ENCODE measurements at regions not wholly inside any gene's neighbourhood (a gene's known extent, or its start where the extent isn't known, plus 50 kb on each side); places are given as distances from the start of the nearest gene placed in this dataset.

- CTCF ChIA-PET (ENCODE audit: low intra/inter-chr PET ratio) = no interaction called here
- Histone ChIP-seq H3K36me3 (ENCODE audit: control insufficient read depth, insufficient read depth, low read length) (no peaks in the 10 kb centered on the region), H3K27me3 (ENCODE audit: control insufficient read depth in 2 of 2, insufficient read depth in 2 of 2, low read length in 2 of 2) (peaks cover 0 to 4% of the 10 kb centered on the region in 2 experiments; a peak in 1 of 5 replicates), H4K20me1 (replicated peaks; ENCODE audit: control insufficient read depth, insufficient read depth, low read length) (no peaks in the 10 kb centered on the region), H3K9me1 (ENCODE audit: control insufficient read depth, insufficient read depth, low read length) (no peaks in the 10 kb centered on the region), H3K9ac (ENCODE audit: insufficient read depth in 1 of 2, low read depth in 2 of 2, low read length in 2 of 2) (no peak overlapping the region), H3K79me2 (ENCODE audit: control insufficient read depth, insufficient read depth, low read length) (no peaks in the 10 kb centered on the region), H3K9me3 (replicated peaks; ENCODE audit: control insufficient read depth, insufficient read depth, low read depth, low read length) (no peaks in the 10 kb centered on the region), H3K4me2 (ENCODE audit: insufficient read depth, low read length) (no peak overlapping the region), H3K4me1 (replicated peaks in 1 of 2; ENCODE audit: control insufficient read depth in 2 of 2, insufficient read depth in 2 of 2, low read length in 2 of 2) (no peaks in the 10 kb centered on the region), H3K4me3 (no peak overlapping the region), H2AFZ (ENCODE audit: low read depth, low read length) (no peak overlapping the region), H3K27ac (ENCODE audit: extremely low read depth, low read depth, low read length) (no peak overlapping the region)
- intact Hi-C loops (cut with micrococcal nuclease) (no loop called here), in situ Hi-C loops (cut with MboI) (no loop called here)
- DNase-seq (ENCODE audit: extremely low read depth in 1 of 4, low spot score in 3 of 4) (no peak), FAIRE-seq (no peak), ATAC-seq (no peak)
- TF ChIP-seq ZFP91 (CRISPR knock-in tag; IDR thresholded peaks at IDR 0.05) (no peak), GTF2F1 (IDR thresholded peaks at IDR 0.05; ENCODE audit: low read depth, low read length) (no peak)
- POLR2A ChIA-PET = no interaction called here
- 0% methylated on average over 1 of the region's 1 CpG for WGBS (ENCODE audit: insufficient coverage, low coverage, missing lambda C conversion rate)
- BruUV-seq (replicated peaks) = no TSS peak
Measured at GRCh38 chr13:40270726-40271125, 395.7 kb downstream of the FOXO1 start.

- no peak for ATAC-seq
- TF ChIP-seq CHD1 (IDR thresholded peaks at IDR 0.05; ENCODE audit: low read length) (no peak), ZFPM2 (CRISPR knock-in tag; IDR thresholded peaks at IDR 0.05) (no peak), E2F3 (CRISPR knock-in tag; IDR thresholded peaks at IDR 0.05) (no peak)
- H3K4me2 ChIP-seq (ENCODE audit: insufficient read depth, low read length) = no peak overlapping the region
Measured at GRCh38 chr13:40271271-40271885, 395.1 kb downstream of the FOXO1 start.

More at GRCh38 chr13:40271271-40271885, 395.1 kb downstream of the FOXO1 start:
- Histone ChIP-seq H3K4me3 (no peak overlapping the region), H3K9me1 (ENCODE audit: control insufficient read depth, insufficient read depth, low read length) (no peaks in the 10 kb centered on the region), H2AFZ (ENCODE audit: low read depth, low read length) (no peak overlapping the region), H3K9me3 (replicated peaks; ENCODE audit: control insufficient read depth, insufficient read depth, low read depth, low read length) (no peaks in the 10 kb centered on the region), H3K27ac (ENCODE audit: extremely low read depth, low read depth, low read length) (no peak overlapping the region), H3K36me3 (ENCODE audit: control insufficient read depth, insufficient read depth, low read length) (no peaks in the 10 kb centered on the region), H3K27me3 (ENCODE audit: control insufficient read depth in 2 of 2, insufficient read depth in 2 of 2, low read length in 2 of 2) (peaks cover 0 to 4% of the 10 kb centered on the region in 2 experiments; a peak in 1 of 5 replicates), H3K9ac (ENCODE audit: insufficient read depth in 1 of 2, low read depth in 2 of 2, low read length in 2 of 2) (no peak overlapping the region), H3K4me1 (replicated peaks in 1 of 2; ENCODE audit: control insufficient read depth in 2 of 2, insufficient read depth in 2 of 2, low read length in 2 of 2) (no peaks in the 10 kb centered on the region), H4K20me1 (replicated peaks; ENCODE audit: control insufficient read depth, insufficient read depth, low read length) (no peaks in the 10 kb centered on the region), H3K79me2 (ENCODE audit: control insufficient read depth, insufficient read depth, low read length) (no peaks in the 10 kb centered on the region)
- FAIRE-seq (no peak), DNase-seq (ENCODE audit: extremely low read depth in 1 of 4, low spot score in 3 of 4) (no peak)
- intact Hi-C loops (cut with micrococcal nuclease) (no loop called here), in situ Hi-C loops (cut with MboI) (no loop called here)
- 2% methylated on average over 7 of the region's 7 CpGs for WGBS (ENCODE audit: insufficient coverage, low coverage, missing lambda C conversion rate)
- POLR2A ChIA-PET = no interaction called here
- CTCF ChIA-PET (ENCODE audit: low intra/inter-chr PET ratio) = no interaction called here
- no TSS peak for BruUV-seq (replicated peaks)
